Small intestine (tissue), 7 donors: ENCODE measurements at regions not wholly inside any gene's neighbourhood (a gene's known extent, or its start where the extent isn't known, plus 50 kb on each side); places are given as distances from the start of the nearest gene placed in this dataset.
A peak's percentile ranks its signal among the peaks of the same experiment; 100 is the strongest.

Experiments
- DNase-seq, 2 donors: peaks; one replicate each; pipeline versions ENCODE4 v3.0.0 to v3.0.0-alpha.2; 2013
- FAIRE-seq: peaks from 2 replicates; lab custom pipeline; 2012; peaks lifted over from hg19 to GRCh38; lab: Jason Lieb, UNC
- H3K27ac ChIP-seq, 3 donors: one replicate each; pipeline ENCODE4 v1.5.1; 2013; ENCODE audit warnings: low read length in 2 of 3, mild to moderate bottlenecking in 2 of 3, control low read depth in 1 of 3, inconsistent platforms in 1 of 3, low read depth in 1 of 3, moderate library complexity in 1 of 3
- H3K27me3 ChIP-seq, 3 donors: one replicate each; pipeline ENCODE4 v1.6.1; 2013; ENCODE audit warnings: low read length in 3 of 3, inconsistent platforms in 1 of 3; ENCODE audit not compliant: control insufficient read depth in 3 of 3, insufficient read depth in 3 of 3
- H3K36me3 ChIP-seq, 3 donors: one replicate each; pipeline ENCODE4 v1.6.1; 2013; ENCODE audit warnings: low read length in 3 of 3, inconsistent platforms in 1 of 3, low read depth in 1 of 3, mild to moderate bottlenecking in 1 of 3, moderate library complexity in 1 of 3; ENCODE audit not compliant: control insufficient read depth in 3 of 3, insufficient read depth in 2 of 3
- H3K4me1 ChIP-seq, 3 donors: one replicate each; pipeline ENCODE4 v1.6.1; 2013; ENCODE audit warnings: low read length in 2 of 3, inconsistent platforms in 1 of 3, low read depth in 1 of 3, mild to moderate bottlenecking in 1 of 3, moderate library complexity in 1 of 3; ENCODE audit not compliant: control insufficient read depth in 3 of 3, insufficient read depth in 2 of 3
- H3K4me3 ChIP-seq, 3 donors: one replicate each; pipeline ENCODE4 v1.5.1; 2013; ENCODE audit warnings: low read length in 3 of 3, control low read depth in 1 of 3, inconsistent platforms in 1 of 3, low read depth in 1 of 3, mild to moderate bottlenecking in 1 of 3, moderate library complexity in 1 of 3
- H3K9me3 ChIP-seq, 2 donors: one replicate each; pipeline ENCODE4 v1.6.1; 2013; ENCODE audit warnings: low read depth in 1 of 2, low read length in 1 of 2; ENCODE audit not compliant: control insufficient read depth in 2 of 2, insufficient read depth in 1 of 2
- WGBS, 3 donors: extraction: QIAGEN DNeasy Blood & Tissue Kit; methylation state at CpG; one replicate each; pipeline ENCODE4 v1.1.7; 2013; 5-methylcytosine and 5-hydroxymethylcytosine counted together
- donor health status: healthy with polysubstance abuse.
- donor health status: control.
- donor health status: control.
- donor health status: Bipolar disorder and iron deficiency.
- donor health status: healthy.

DNA sequence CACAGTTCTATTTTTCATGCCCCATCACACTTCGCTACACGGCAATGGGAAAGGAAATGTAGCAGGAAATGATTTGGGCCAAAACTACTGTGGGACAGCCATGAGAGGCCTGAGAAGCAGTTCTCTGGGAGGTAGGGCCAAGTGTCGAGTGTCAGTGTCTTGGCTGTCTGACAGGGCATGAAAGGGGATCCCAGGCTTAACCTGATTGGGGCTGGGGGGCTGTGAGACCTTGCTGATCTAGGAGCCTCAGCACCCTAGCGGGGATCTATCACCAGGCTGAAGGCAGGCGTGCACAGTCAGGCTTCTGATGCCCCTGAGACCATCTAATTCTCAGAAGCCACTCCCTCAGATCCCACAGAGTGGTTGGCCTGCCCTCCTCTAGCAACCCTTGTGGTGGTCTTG is 58.2 kb upstream of the SLC25A13 start:
- no peaks in the 10 kb centered on the region for H3K27me3 ChIP-seq
- H3K9me3 ChIP-seq, result no peaks in the 10 kb centered on the region
- no peak overlapping the region for H3K4me3 ChIP-seq
- H3K27ac ChIP-seq, result no peak overlapping the region
- H3K4me1 ChIP-seq, result no peaks in the 10 kb centered on the region
- FAIRE-seq (no peak), DNase-seq (no peak)
- no peaks in the 10 kb centered on the region for H3K36me3 ChIP-seq
- WGBS, 3 donors, result 69 to 85% (median 72%) methylated on average over 5 of the region's 5 CpGs

DNA sequence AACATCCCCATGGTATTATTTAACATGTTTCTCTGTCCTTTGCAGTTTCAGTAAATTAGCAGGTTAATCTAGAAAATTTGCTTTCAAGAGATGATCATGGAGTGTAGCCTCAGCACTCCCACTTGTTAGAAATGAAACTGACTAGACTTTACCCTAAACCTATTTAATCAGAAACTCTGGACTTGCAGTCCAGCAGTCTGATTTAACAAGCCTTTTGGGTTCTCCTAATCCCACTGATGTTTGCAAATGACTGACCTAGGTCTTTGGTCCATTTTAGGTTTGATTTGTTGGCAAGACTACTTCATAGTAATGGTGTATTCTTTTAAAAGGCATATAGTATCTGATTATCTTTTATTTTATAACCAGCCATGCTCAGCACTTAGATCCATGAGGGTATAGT is 55.5 kb upstream of the SLC25A13 start:
- peaks cover 0 to 2% (median 0%) of the 10 kb centered on the region in 3 donors for H3K27me3 ChIP-seq
- peak in 1 of 2 donors; percentile 16 for DNase-seq
- FAIRE-seq, result no peak
- no peaks in the 10 kb centered on the region for H3K36me3 ChIP-seq
- no peak overlapping the region for H3K27ac ChIP-seq
- H3K4me1 ChIP-seq, result no peaks in the 10 kb centered on the region
- no peak overlapping the region for H3K4me3 ChIP-seq
- H3K9me3 ChIP-seq, result no peaks in the 10 kb centered on the region
